Retinal pigment epithelial cell (primary cell): ENCODE measurements at regions not wholly inside any gene's neighbourhood (a gene's known extent, or its start where the extent isn't known, plus 50 kb on each side); places are given as distances from the start of the nearest gene placed in this dataset.

ENCODE experiments used
- DNase-seq: peaks from one replicate; pipeline ENCODE4 v3.0.0-alpha.2; 2010; ENCODE audit warnings: low read depth
- H3K4me3 ChIP-seq: 2 replicates; pipeline ENCODE4 v1.5.1; 2011; ENCODE audit warnings: mild to moderate bottlenecking, low read length, control low read depth, moderate library complexity
- TF ChIP-seq, protein P1 (sequence below): conservative IDR thresholded peaks from 2 replicates; pipeline ENCODE4 v1.5.1; 2011; ENCODE audit warnings: low read depth, low read length, control low read depth, inconsistent platforms

GRCh38 chr13:64527561-64527960 lies 2702.6 kb downstream of the PCDH9 start:
- DNase-seq = no peak
- TF ChIP-seq, protein P1, sequence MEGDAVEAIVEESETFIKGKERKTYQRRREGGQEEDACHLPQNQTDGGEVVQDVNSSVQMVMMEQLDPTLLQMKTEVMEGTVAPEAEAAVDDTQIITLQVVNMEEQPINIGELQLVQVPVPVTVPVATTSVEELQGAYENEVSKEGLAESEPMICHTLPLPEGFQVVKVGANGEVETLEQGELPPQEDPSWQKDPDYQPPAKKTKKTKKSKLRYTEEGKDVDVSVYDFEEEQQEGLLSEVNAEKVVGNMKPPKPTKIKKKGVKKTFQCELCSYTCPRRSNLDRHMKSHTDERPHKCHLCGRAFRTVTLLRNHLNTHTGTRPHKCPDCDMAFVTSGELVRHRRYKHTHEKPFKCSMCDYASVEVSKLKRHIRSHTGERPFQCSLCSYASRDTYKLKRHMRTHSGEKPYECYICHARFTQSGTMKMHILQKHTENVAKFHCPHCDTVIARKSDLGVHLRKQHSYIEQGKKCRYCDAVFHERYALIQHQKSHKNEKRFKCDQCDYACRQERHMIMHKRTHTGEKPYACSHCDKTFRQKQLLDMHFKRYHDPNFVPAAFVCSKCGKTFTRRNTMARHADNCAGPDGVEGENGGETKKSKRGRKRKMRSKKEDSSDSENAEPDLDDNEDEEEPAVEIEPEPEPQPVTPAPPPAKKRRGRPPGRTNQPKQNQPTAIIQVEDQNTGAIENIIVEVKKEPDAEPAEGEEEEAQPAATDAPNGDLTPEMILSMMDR = no peak
- no peak overlapping the region for H3K4me3 ChIP-seq

DNA sequence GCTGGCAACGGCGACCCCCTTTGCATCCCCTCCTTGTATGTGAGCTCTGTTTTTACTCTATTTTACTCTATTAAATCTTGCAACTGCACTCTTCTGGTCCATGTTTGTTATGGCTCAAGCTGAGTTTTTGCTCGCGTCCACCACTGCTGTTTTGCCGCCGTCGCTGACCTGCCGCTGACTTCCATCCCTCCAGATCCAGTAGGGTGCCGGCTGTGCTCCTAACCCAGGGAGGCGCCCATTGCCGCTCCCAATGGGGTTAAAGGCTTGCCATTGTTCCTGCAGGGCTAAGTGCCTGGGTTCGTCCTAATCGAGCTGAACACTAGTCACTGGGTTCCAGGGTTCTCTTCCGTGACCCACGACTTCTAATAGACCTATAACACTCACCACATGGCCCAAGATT lies 2704.4 kb downstream of the PCDH9 start:
- DNase-seq = no peak
- H3K4me3 ChIP-seq = no peak overlapping the region
- TF ChIP-seq, protein P1 = no peak

DNA sequence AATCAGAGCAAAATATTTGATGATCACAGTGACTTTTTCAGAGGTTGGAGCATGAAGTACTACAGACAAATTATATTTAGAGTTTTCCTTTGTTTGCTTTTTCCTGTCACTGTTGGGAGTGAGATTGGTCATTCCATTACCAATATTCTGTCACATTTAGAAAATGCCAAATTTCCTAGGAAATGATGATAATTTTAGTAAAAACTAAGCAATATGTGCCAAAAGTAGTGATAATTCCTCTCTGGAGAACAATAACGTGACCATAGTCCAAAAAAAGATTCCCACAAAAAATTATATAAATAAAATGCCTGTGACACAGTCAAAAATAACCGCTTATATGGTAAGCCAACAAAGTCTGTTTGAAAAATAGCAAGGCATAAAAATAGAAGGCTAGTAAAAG lies 2719.4 kb downstream of the PCDH9 start:
- DNase-seq = no peak
- TF ChIP-seq, protein P1 = no peak
- no peak overlapping the region for H3K4me3 ChIP-seq

GRCh38 chr13:64506246-64506645 lies 2723.9 kb downstream of the PCDH9 start:
- H3K4me3 ChIP-seq = no peak overlapping the region
- DNase-seq = no peak
- TF ChIP-seq, protein P1 = no peak

DNA sequence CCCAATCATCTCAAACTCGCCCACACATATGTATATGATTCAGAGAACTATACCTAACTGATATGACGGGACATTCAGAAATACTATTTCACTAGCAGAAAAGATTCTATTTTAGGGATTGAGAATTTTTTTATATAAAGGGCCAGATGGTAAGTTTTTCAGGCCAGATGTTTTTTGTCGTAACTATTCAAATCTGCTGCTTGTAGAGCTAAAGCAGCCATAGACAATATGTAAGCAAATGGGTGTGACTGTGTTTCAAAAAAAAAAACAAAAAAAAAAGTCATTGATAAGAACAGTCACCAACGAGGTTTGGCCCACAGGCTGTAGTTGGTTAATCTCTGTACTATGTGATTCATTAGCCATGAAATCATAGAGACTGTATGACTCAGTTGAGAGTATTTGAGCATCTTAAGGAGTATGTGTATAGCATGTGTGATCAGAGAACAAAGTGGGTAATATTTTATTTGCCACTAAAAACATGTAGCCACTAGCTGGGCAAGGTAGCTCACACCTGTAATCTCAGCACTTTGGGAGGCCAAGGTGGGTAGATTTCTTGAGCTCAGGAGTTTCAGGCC lies 2724.7 kb downstream of the PCDH9 start:
- no peak for DNase-seq
- H3K4me3 ChIP-seq = no peak overlapping the region

GRCh38 chr13:64488731-64489130 lies 2741.4 kb downstream of the PCDH9 start:
- no peak overlapping the region for H3K4me3 ChIP-seq
- TF ChIP-seq, protein P1 = no peak
- DNase-seq = no peak

More for the DNA sequence above, 2724.7 kb downstream of the PCDH9 start:
- TF ChIP-seq, protein P1 = no peak

DNA sequence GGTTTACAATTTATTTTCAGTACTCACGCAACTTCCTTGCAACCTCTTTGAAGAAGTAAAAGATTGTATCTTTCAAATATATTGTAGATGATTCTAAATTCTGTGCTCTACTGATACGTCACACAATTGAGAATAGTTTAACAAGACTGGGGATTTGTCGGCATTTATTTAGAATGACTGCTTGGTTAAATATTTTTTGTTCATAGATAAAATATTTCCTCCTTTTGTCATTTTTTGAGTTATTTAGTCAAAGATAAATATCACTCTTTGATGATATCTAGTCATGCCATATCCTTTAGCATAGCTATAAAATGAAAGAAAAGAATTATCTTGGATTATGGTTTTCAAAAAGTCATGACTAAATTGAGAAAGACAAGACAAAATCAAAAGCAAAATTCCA lies 2747.8 kb downstream of the PCDH9 start:
- no peak for DNase-seq
- TF ChIP-seq, protein P1 = no peak
- no peak overlapping the region for H3K4me3 ChIP-seq
